ENCODE measurements at regions not wholly inside any gene's neighbourhood (a gene's known extent, or its start where the extent isn't known, plus 50 kb on each side); places are given as distances from the start of the nearest gene placed in this dataset.

DNA sequence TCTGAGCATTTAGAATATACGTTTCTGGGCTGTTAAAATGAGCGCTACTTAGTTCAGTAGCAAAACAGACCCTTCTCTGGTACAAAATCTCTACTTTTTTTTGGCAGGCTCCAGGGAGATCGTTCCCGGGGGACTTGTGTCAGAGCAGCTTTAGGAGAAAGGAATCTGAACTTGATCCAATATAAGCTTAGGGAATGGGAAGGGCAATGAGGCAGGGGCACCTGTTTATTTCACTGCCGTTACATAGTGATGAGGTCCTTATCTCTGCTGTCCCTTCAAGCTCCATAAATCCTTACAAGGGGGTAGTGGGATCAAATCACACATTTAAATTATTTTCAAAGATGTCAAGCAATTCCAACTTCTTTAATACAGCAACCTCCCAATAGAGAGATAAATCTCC, 128.7 kb upstream of the BNIP2 start:
- TF ChIP-seq GATA3 (IDR thresholded peaks at IDR 0.05; ENCODE audit: low read depth, low read length) (no peak), GATA2 (IDR thresholded peaks at IDR 0.05; ENCODE audit: low read depth, low read length) (no peak)
